ENCODE measurements at regions not wholly inside any gene's neighbourhood (a gene's known extent, or its start where the extent isn't known, plus 50 kb on each side); places are given as distances from the start of the nearest gene placed in this dataset.

DNA sequence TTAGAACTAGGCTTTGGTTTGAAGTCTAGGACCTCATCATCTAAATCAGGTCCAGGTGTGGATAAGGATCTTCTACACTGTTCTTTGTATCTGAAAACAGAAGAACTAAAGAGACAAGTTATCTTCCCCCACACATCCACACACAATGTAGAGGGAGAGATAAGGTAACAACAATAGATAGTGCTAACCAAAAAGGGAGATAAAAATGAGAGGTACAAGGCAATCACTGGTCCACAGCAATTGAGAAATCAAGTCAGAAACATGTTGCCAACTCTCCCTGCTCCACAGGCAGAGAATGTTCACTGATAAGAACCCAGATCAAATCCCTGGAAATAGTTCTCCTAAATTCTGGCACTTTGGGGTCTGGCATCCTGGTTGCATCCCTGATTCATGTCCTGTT lies 75.8 kb upstream of the LHX8 start:
- H3K4me3 ChIP-seq (ENCODE audit: low read length): no peak overlapping the region
- no peak for DNase-seq (ENCODE audit: low read depth, low spot score)

GRCh38 chr1:75062111-75062510 lies 72.1 kb upstream of the LHX8 start:
- no peak for DNase-seq (ENCODE audit: low read depth, low spot score)
- H3K4me3 ChIP-seq (ENCODE audit: low read length): no peak overlapping the region

GRCh38 chr1:75067975-75068374 lies 66.2 kb upstream of the LHX8 start:
- peak; percentile 23 for DNase-seq (ENCODE audit: low read depth, low spot score)
- H3K4me3 ChIP-seq (ENCODE audit: low read length): no peak overlapping the region

GRCh38 chr1:75074831-75075395 lies 59.3 kb upstream of the LHX8 start:
- no peak for DNase-seq (ENCODE audit: low read depth, low spot score)
- no peak overlapping the region for H3K4me3 ChIP-seq (ENCODE audit: low read length)

DNA sequence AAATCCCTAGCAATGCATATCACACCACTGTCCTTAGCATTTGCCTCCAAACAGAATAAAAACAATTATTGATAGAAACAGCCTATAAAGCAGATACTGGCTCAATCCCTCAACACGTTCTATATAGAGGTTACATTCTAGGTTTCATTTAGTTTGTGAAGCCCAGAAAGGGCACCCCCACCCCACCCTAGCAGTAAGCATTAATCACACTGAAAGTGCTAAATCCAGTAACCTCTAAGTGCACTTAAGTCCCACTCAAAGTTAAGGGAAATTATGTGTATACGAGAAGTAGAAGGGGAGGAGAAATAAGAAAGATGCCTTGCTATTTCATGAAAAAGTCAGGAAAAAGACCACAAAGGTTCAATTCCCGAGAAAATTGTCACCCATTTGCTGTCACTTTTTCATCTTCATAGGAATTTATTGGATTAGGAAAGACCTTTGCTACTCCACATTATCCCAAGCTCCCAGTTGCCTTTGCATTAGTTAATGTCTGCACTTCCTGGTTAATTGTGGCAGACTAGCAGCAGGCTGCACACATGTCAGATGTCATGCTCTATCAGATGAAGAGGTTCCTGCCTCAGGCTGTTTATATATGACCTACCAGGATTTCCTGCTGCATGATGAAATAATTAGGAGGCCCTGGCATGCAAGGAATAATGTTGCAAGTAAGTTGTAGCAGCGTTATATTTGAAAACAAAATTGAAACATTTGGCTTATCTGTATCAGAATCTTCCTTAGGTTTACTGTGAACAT lies 54.5 kb upstream of the LHX8 start:
- no peak overlapping the region for H3K4me3 ChIP-seq (ENCODE audit: low read length)
- DNase-seq (ENCODE audit: low read depth, low spot score): no peak

- no peak overlapping the region for H3K4me3 ChIP-seq (ENCODE audit: low read length)
- no peak for DNase-seq (ENCODE audit: low read depth, low spot score)
These were observed 51.0 kb upstream of the LHX8 start for GRCh38 chr1:75083223-75083622.

DNA sequence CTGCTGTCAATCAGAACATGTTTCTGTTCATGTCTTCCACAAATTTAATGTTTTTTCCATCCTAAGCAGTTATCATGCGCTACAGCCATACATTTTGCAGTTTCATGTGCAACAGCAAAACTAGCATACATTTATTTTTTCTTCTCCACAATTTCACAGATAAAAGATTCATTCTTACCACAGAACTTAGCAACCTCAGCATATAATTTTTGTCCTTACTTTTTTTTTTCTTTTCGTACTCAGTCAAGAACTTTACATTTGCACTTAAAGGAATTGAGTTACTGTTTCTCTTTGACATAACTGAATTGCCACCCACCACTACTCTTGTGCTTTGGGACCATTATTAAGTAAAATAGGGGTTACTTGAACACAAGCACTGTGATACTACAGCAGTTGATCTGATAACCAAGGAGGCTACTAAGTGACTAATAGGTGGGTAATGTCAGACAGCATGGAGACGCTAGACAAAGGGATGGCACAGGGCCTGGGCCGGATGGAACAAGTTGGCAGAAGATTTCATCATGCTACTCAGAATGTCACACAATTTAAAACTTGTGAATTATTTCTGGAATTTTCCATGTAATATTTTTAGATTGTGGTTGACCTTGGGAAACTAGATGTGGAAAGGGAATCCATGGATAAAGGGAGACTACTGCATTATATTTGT lies 50.2 kb upstream of the LHX8 start:
- no peak for DNase-seq (ENCODE audit: low read depth, low spot score)
- no peak overlapping the region for H3K4me3 ChIP-seq (ENCODE audit: low read length)

Data from Jurkat, Clone E6-1 (cell line).